ENCODE measurements at regions not wholly inside any gene's neighbourhood (a gene's known extent, or its start where the extent isn't known, plus 50 kb on each side); places are given as distances from the start of the nearest gene placed in this dataset.

DNA sequence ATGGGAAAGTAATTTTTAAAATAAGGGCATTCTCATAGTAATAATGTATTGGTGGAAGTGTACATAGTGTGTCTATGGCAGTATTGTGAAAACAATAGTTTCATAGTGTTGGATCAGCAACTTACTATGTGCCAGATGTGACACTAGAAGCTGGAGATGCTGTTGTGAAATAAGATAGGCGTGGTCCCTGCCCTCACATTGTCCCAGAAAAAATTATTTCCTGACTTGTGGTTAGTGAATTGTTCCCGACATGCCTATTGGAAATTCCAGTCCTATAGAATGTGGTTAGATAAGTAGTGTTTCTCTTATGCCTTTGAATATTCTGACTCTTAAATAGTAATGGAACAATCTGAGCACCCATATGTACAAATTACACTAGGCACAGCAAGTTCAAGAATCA lies 55.3 kb upstream of the MTAP start:
- peak in 1 of 2 donors; percentile 92 for DNase-seq (ENCODE audit: low read depth in 1 of 2, low spot score in 1 of 2)
- no peaks in the 10 kb centered on the region for H3K36me3 ChIP-seq
- TF ChIP-seq CTCF (IDR thresholded peaks at IDR 0.05; ENCODE audit: low read depth, low read length) = no peak
- peaks cover 100% of the 10 kb centered on the region for H3K27me3 ChIP-seq
- no peak overlapping the region for H3K4me3 ChIP-seq
- H3K4me1 ChIP-seq (ENCODE audit: low read depth) = no peaks in the 10 kb centered on the region
- no peaks in the 10 kb centered on the region for H3K9me3 ChIP-seq (ENCODE audit: low read depth)
- no peak overlapping the region for H3K27ac ChIP-seq

DNA sequence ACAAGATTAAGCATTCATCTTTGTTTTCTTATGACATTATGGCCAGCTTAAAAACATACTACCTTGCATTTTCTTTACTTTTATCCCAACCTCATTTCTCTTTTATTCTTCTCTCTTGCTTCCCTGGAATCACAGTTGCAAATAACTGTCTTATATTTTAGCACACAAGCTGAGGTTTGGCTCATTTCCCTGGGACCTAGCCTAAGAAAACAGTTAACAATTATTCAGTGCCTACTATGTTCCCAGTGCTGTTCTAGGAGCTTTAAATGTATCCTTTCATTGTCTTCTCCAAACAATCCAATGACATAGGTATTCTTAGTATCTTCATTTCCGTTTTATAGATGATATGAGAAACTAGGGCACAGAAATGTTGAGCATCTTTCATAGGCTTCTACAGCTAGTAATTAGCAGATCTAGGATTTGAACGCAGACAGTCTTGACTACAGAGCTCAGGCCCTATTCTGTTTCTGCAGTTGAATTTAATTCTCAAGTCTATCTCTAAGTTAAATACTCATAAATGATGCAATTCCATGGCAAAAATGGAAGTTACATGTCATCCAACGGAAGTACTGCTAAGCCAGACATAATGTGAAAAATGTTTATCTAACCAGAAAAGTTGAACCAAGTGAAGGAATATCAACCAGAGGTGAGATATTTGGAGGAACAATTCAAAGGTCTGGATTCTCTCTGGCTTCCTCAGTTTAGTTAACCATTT lies 52.3 kb upstream of the MTAP start:
- Histone ChIP-seq H3K27me3 (peaks cover 100% of the 10 kb centered on the region), H3K9me3 (ENCODE audit: low read depth) (no peaks in the 10 kb centered on the region)
- TF ChIP-seq CTCF (IDR thresholded peaks at IDR 0.05; ENCODE audit: low read depth, low read length) = no peak

DNA sequence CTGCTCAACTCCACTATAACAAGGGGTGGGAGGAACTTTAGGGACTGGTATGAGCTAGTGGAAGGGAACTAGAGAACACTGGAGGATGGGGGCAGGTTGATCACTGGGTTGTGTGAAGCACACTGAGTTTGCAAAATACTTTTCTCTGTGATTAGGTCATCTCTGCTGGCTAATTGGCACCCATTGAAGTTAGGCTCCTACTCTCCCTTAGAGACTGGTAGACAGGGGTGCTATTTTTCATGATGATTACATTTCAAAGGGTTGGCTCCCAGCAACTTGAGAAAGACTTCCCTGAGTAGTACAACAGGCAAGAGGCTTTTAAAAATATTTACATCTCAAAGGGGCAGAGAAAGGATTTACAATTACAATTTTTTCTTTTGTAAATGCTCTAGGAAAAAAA lies 50.4 kb upstream of the MTAP start:
- H3K4me1 ChIP-seq (ENCODE audit: low read depth) = no peaks in the 10 kb centered on the region
- peaks cover 100% of the 10 kb centered on the region for H3K27me3 ChIP-seq
- no peaks in the 10 kb centered on the region for H3K36me3 ChIP-seq
- H3K4me3 ChIP-seq = no peak overlapping the region
- TF ChIP-seq CTCF (IDR thresholded peaks at IDR 0.05; ENCODE audit: low read depth, low read length) = no peak
- no peaks in the 10 kb centered on the region for H3K9me3 ChIP-seq (ENCODE audit: low read depth)
- no peak overlapping the region for H3K27ac ChIP-seq
- no peak for DNase-seq (ENCODE audit: low read depth in 1 of 2, low spot score in 1 of 2)

More for the DNA sequence above, 52.3 kb upstream of the MTAP start:
- Histone ChIP-seq H3K4me1 (ENCODE audit: low read depth) (no peaks in the 10 kb centered on the region), H3K27ac (no peak overlapping the region), H3K36me3 (no peaks in the 10 kb centered on the region), H3K4me3 (no peak overlapping the region)
- peak in 1 of 2 donors; percentile 74 for DNase-seq (ENCODE audit: low read depth in 1 of 2, low spot score in 1 of 2)
